ENCODE measurements at regions not wholly inside any gene's neighbourhood (a gene's known extent, or its start where the extent isn't known, plus 50 kb on each side); places are given as distances from the start of the nearest gene placed in this dataset.

- no peak for DNase-seq (ENCODE audit: low read depth in 2 of 2, low spot score in 1 of 2)
Measured at GRCh38 chr12:92206011-92206410, 60.4 kb upstream of the BTG1 start.

- no peak for DNase-seq (ENCODE audit: low read depth in 2 of 2, low spot score in 1 of 2)
Measured at GRCh38 chr12:92199819-92200576, 54.4 kb upstream of the BTG1 start.

GRCh38 chr12:92197815-92198214 lies 52.2 kb upstream of the BTG1 start:
- DNase-seq (ENCODE audit: low read depth in 2 of 2, low spot score in 1 of 2) = no peak

- no peak for DNase-seq (ENCODE audit: low read depth in 2 of 2, low spot score in 1 of 2)
Measured at GRCh38 chr12:92196368-92196767, 50.7 kb upstream of the BTG1 start.
